ENCODE measurements at regions not wholly inside any gene's neighbourhood (a gene's known extent, or its start where the extent isn't known, plus 50 kb on each side); places are given as distances from the start of the nearest gene placed in this dataset.

DNA sequence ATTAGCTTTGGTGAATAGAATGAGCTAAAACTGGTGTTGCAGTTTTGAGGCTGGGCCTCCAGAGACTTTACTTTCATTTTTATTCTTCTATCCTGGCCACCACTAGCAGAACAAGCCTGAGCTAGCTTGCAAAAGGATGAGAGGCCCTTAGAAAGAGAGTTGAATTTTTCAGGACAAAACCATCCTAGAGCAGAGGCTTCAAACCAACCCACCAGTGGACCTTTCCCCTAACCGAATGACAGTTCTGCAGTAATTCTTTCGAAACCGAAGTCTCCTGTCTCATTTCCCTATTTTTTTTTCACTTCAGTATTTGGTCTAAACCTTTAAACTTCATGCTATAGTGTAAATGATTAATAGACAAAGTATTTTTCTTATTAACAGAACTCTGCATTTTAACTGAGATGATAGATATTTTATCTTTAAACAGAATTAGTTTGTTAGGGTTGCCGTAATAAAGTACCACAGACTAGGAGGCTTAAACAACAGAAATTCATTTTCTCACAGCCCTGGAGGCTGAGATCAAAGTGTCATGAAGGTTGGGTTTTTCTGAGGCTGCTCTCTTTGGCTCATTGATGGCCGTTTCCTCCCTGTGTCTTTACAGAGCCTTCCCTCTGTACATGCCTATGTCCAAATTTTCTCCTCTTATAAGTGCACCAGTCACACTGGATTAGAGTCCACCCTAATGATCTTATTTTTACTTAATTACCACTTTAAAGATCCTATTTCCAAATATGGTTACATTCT lies 80.6 kb upstream of the PAK5 start:
- DNase-seq, result no peak

DNA sequence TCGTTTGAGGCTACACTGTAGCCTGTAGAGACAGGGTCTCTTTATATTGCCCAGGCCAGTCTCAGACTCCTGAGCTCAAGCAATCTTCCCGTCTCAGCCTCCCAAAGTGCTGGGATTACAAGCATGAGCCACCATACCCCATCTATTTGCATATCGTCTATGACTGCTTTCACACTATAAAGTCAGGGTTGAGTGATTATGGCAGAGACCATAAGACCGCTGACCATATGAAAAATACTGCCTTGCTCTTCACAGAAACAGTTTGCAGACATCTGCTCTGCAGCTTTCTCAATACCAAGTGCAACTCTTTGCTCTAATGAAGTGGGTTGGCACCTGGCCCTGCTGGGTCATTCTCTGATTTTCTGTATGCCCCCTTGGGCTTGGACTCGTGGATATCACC lies 79.5 kb upstream of the PAK5 start:
- DNase-seq, result no peak

DNA sequence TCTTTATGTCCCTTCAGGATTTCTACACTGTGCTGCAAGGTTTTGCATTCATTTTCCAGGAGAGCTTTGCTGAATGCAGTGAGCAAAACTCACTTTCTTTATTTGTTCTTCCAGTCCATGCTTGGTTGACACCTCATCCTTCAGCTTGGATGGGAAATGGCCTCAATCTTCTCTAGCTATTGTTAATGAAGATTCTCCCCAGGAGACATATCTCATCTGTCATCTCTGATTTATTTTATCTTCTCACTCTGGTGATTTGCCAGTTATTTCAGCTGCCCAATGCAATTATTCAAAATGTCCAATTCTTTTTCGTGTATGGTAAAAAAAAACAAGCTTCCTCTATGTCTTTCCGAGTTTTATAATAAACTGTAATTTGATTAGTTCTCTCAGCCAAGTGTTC lies 77.9 kb upstream of the PAK5 start:
- no peak for DNase-seq

DNA sequence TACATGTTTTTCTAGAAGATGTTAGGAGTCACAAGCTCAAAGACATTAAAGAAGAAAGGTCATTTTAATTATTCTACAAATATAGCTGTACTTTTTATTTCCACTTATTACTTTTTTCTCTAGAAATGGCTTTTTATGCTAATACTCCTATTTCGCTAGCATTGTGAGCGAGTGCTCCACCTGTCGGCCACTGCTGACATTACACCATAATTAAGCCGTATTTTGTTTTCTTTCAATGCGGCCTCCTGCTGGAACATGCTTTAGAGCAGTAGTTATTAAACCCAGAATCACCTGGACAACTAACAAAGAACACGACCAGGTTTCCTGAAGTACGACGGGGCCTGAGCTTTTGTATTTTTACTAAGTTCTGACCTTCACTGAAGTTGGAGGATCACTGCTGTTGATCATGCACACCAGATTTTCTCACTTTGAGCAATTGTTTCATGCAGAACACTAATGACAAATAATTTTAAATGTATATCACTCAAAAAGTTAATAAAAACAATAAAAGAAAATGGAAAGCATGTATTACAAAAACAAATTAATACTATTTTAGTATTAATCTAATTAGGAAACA lies 74.1 kb upstream of the PAK5 start:
- DNase-seq, result no peak

DNA sequence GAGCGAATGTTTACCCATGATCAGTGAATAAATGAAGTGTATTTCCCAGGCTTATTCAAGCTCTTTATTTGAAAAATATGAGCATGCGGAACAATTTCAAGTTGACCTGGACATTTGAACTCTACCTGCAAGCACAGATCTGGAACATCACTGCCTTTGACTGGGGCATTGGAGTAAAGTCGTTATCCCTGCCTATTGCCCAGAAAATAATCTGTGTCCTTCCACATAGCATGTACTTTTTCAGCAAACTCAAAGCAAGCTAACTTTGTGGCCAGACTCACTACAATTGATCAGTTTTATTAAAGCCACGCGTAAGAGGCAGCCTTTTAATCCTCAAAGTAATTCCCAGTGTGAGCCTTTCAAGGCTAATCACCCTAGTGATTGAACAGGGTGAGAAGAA lies 73.4 kb upstream of the PAK5 start:
- no peak for DNase-seq

DNA sequence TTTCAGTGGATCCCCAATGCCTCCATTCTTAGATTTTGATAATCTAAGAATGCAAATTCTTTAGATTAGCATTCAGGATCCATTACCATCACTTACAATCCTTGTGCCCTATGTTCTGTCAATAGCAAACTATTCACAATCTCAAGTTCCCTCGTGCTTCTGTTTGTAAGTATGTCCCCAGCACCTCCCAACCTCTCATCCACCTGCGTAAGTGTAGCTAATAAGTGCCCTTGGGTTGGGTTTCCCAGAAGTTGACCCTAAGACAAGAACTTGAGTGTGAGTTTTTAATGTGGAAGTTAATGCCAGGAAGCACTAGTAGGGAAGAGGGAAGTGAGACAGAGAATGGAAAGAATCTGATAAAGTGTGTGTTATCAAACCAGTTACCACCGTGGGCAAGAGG lies 72.6 kb upstream of the PAK5 start:
- no peak for DNase-seq

DNA sequence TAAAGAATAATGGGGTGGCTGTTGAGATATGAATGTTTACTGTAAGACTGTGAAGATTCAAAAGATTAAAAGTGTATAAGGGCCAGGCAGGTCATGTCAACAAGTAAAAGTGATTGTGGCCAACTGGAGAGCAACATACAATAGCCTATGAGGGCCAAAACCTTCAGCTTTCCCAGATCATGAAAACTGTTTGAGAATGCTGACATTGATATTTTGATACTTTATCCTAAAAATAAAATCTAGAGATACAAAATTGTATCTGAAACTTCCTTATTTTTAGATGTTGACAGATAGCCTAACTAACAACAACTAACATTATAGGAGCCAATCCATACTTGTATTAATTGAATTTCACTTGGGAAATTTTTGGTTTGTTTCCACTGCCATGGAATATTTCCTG lies 70.3 kb upstream of the PAK5 start:
- DNase-seq, result no peak

DNA sequence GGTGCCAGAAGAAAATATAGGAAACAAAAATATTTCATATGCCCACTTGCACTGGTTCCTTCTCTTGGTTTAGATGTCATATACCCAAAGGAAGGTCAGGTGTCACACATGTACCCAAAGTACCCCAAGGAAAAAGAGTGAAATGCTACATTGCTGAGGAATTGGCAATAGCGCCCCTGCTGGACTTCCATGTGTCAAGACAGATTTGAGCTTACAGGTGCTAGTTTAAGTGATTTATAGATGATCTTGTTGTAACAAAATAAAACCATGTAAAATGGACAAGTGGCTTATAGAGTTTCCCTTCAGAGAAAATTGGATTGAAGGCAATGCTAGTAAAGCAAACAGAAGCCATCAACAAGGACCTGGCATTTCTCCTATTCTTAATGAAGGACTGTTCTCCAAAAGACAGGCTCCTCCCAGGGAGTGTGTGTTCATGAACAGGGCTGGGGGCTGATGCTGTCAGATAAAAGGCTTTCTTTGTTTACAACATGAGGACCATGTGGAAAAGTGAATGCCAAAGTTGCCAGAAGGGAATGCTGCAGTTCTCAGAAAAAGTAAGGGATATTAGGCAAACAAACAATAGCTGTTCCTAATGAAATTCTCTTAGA lies 64.3 kb upstream of the PAK5 start:
- no peak for DNase-seq

DNA sequence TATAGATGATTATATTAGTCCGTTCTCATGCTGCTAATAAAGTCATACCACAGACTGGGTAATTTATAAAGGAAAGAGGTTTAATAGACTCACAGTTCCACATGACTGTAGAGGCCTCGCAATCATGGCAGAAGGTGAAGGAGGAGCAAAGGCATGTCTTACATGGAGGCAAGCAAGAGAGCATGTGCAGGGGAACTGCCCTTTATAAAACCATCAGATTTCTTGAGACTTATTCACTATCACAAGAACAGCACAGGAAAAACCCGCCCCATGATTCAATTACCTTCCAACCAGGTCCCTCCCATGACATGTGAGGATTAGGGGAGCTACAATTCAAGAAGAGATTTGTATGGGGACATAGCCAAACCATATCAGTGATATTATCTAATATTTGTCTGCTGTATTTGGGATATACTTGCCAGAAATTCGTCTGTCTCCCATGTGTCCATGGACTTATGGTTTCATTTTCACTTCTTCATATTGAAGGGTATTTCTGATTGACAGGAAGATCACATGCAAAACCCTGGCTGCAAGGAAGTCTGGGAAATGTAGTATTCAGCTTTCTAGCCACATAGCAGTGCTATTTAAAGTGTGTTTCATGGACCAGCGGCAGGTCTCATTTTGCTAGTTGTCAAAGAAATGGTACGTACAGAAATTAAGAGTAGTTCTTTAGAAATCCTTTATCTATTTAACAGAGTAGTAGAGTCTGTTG lies 50.5 kb upstream of the PAK5 start:
- no peak for DNase-seq
